Stomach (tissue), 8 donors: ENCODE measurements at regions not wholly inside any gene's neighbourhood (a gene's known extent, or its start where the extent isn't known, plus 50 kb on each side); places are given as distances from the start of the nearest gene placed in this dataset.
A peak's percentile ranks its signal among the peaks of the same experiment; 100 is the strongest.

ENCODE experiments used
- DNase-seq, 2 donors: peaks; one replicate each; pipeline versions ENCODE4 v3.0.0 to v3.0.0-alpha.2; 2013 to 2019
- H3K27ac ChIP-seq, 5 donors: fragments of 200-600 bp in 4 of 5; sonication (generic) in 4 of 5; one replicate each; pipeline ENCODE4 v1.5.1; 2013 to 2019; ENCODE audit warnings: mild to moderate bottlenecking in 1 of 5, moderate library complexity in 1 of 5
- H3K27me3 ChIP-seq, 3 donors: fragments of 200-600 bp; sonication (generic); one replicate each; pipeline ENCODE4 v1.5.1; 2017 to 2019; ENCODE audit warnings: mixed run types in 1 of 3
- H3K36me3 ChIP-seq, 4 donors: fragments of 200-600 bp; sonication (generic); 1 replicate in 3 of 4; 2 replicates in 1 of 4; pipeline ENCODE4 v1.5.1; 2016 to 2019
- H3K4me1 ChIP-seq, 4 donors: fragments of 200-600 bp; sonication (generic); one replicate each; pipeline ENCODE4 v1.5.1; 2016 to 2019
- H3K4me3 ChIP-seq, 4 donors: fragments of 200-600 bp; sonication (generic) in 3 of 4; one replicate each; pipeline ENCODE4 v1.5.1; 2016 to 2019; ENCODE audit warnings: mild to moderate bottlenecking in 1 of 4
- H3K9me3 ChIP-seq, 4 donors: fragments of 200-600 bp; sonication (generic); one replicate each; pipeline ENCODE4 v1.5.1; 2016 to 2019
- CTCF ChIP-seq, 7 experiments: fragments of 450-650 bp in 4 of 7; fragments of 200-600 bp in 3 of 7; sonication (generic) in 3 of 7; IDR thresholded peaks; one replicate each; pipeline ENCODE4 v1.5.1; 2016 to 2019; ENCODE audit warnings: antibody characterized with exemption in 7 of 7, control low read depth in 2 of 7, mild to moderate bottlenecking in 1 of 7
- EP300 ChIP-seq: sonication (generic); formaldehyde crosslinking; IDR thresholded peaks from one replicate; pipeline ENCODE4 v1.6.1; 2017; ENCODE audit warnings: antibody characterized with exemption
- POLR2A ChIP-seq, 4 donors: fragments of 450-650 bp; IDR thresholded peaks; one replicate each; pipeline ENCODE4 v1.6.1; 2016; ENCODE audit warnings: antibody characterized with exemption in 4 of 4, control low read depth in 2 of 4, mild to moderate bottlenecking in 1 of 4, moderate library complexity in 1 of 4
- POLR2AphosphoS5 ChIP-seq, 3 donors: sonication (generic); formaldehyde crosslinking; IDR thresholded peaks; one replicate each; pipeline ENCODE4 v1.6.1; 2016; ENCODE audit warnings: antibody characterized with exemption in 3 of 3
- WGBS, 5 donors: extraction: QIAGEN DNeasy Blood & Tissue Kit in 3 of 5; methylation state at CpG; one replicate each; pipeline versions ENCODE4 v1.1.5 to v1.1.7; 2013 to 2018; 5-methylcytosine and 5-hydroxymethylcytosine counted together
- intact Hi-C: fragments of 100-400 bp; cut with DNase I; formaldehyde crosslinking; loops from one replicate; pipeline ENCODE4 v1.15.1; 2023; ENCODE audit warnings: low total_unique reads
- donor health status: healthy with polysubstance abuse.
- donor health status: Bipolar disorder and iron deficiency.
- donor health status: healthy.

GRCh38 chr11:56887940-56888339 is 100.8 kb upstream of the OR5AK2 start:
- DNase-seq: no peak
- H3K4me1 ChIP-seq: peaks cover 7 to 23% (median 13%) of the 10 kb centered on the region in 4 donors
- H3K9me3 ChIP-seq: no peaks in the 10 kb centered on the region
- no peaks in the 10 kb centered on the region for H3K36me3 ChIP-seq
- TF ChIP-seq EP300 (no peak), POLR2A (IDR thresholded peaks at IDR 0.05) (no peak), POLR2AphosphoS5 (IDR thresholded peaks at IDR 0.05) (no peak), CTCF (IDR thresholded peaks at IDR 0.05) (no peak)
- intact Hi-C loops: no loop called here
- WGBS, 5 donors: 85 to 90% (median 88%) methylated on average over 3 of the region's 3 CpGs
- no peak overlapping the region for H3K27ac ChIP-seq
- H3K4me3 ChIP-seq: no peak overlapping the region
- no peaks in the 10 kb centered on the region for H3K27me3 ChIP-seq

- peak overlapping the region in 3 of 5 donors; percentile 32 to 77 (median 66) for H3K27ac ChIP-seq
- H3K4me1 ChIP-seq: peaks cover 7 to 23% (median 13%) of the 10 kb centered on the region in 4 donors
- no peaks in the 10 kb centered on the region for H3K9me3 ChIP-seq
- H3K36me3 ChIP-seq: no peaks in the 10 kb centered on the region
- no peak for TF ChIP-seq POLR2A (IDR thresholded peaks at IDR 0.05)
- no peak for TF ChIP-seq EP300
- TF ChIP-seq CTCF (IDR thresholded peaks at IDR 0.05): no peak
- peak in 2 of 3 donors; percentile 44 to 63 for TF ChIP-seq POLR2AphosphoS5 (IDR thresholded peaks at IDR 0.05)
- intact Hi-C loops: no loop called here
- no peak overlapping the region for H3K4me3 ChIP-seq
- WGBS, 5 donors: 20 to 50% (median 37%) methylated on average over 6 of the region's 6 CpGs
- H3K27me3 ChIP-seq: no peaks in the 10 kb centered on the region
- DNase-seq: peak in 1 of 2 donors; percentile 38
Measured at GRCh38 chr11:56886455-56886854, 102.3 kb upstream of the OR5AK2 start.

- Histone ChIP-seq H3K27ac (peak overlapping the region in 4 of 5 donors; percentile 32 to 77 (median 51)), H3K4me1 (peaks cover 7 to 23% (median 13%) of the 10 kb centered on the region in 4 donors), H3K9me3 (no peaks in the 10 kb centered on the region), H3K36me3 (no peaks in the 10 kb centered on the region), H3K27me3 (no peaks in the 10 kb centered on the region), H3K4me3 (no peak overlapping the region)
- no peak for TF ChIP-seq EP300
- no peak for TF ChIP-seq POLR2AphosphoS5 (IDR thresholded peaks at IDR 0.05)
- TF ChIP-seq CTCF (IDR thresholded peaks at IDR 0.05): no peak
- no peak for TF ChIP-seq POLR2A (IDR thresholded peaks at IDR 0.05)
- intact Hi-C loops: no loop called here
- WGBS, 5 donors: 27 to 50% (median 43%) methylated on average over 2 of the region's 2 CpGs
- DNase-seq: no peak
Measured at GRCh38 chr11:56885854-56886253, 102.9 kb upstream of the OR5AK2 start.

GRCh38 chr11:56885177-56885576 is 103.5 kb upstream of the OR5AK2 start:
- peaks cover 7 to 23% (median 13%) of the 10 kb centered on the region in 4 donors for H3K4me1 ChIP-seq
- H3K4me3 ChIP-seq: no peak overlapping the region
- intact Hi-C loops: no loop called here
- H3K27me3 ChIP-seq: no peaks in the 10 kb centered on the region
- no peak for TF ChIP-seq CTCF (IDR thresholded peaks at IDR 0.05)
- no peak for TF ChIP-seq POLR2A (IDR thresholded peaks at IDR 0.05)
- TF ChIP-seq POLR2AphosphoS5 (IDR thresholded peaks at IDR 0.05): peak in 2 of 3 donors; percentile 33 to 41
- no peak for TF ChIP-seq EP300
- WGBS, 5 donors: 8 to 20% (median 12%) methylated on average over 1 of the region's 1 CpG
- no peaks in the 10 kb centered on the region for H3K36me3 ChIP-seq
- H3K9me3 ChIP-seq: no peaks in the 10 kb centered on the region
- H3K27ac ChIP-seq: peak overlapping the region; percentile 32 to 77 (median 66)
- DNase-seq: peak; percentile 48 to 92
